ENCODE measurements at regions not wholly inside any gene's neighbourhood (a gene's known extent, or its start where the extent isn't known, plus 50 kb on each side); places are given as distances from the start of the nearest gene placed in this dataset.
A peak's percentile ranks its signal among the peaks of the same experiment; 100 is the strongest.

DNA sequence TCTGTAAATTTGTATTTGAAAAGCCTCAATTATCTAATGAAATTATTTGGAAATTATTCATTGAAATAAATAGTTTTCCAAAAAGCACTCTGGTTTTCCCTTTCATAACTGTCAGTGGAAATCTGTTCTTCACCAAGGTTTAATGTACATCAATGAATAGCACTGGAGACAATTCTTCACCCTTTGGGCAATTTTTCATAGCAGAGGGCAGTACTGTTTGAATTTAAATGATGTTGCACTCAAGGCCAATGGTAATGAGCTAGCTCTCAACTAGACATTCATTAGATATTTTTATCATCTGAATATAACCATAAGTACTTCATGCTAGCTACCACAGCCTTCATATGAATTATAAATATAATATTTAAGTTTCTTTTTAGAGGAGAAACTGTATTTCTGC, 658.2 kb upstream of the CCDC54 start:
- Histone ChIP-seq H3K36me3 (ENCODE audit: control insufficient read depth, insufficient read depth, low read length, severe bottlenecking) (no peaks in the 10 kb centered on the region), H3K9ac (ENCODE audit: low read length) (no peak overlapping the region), H3K9me3 (ENCODE audit: control insufficient read depth, low read length) (peaks cover 10% of the 10 kb centered on the region), H3K27me3 (replicated peaks; ENCODE audit: control insufficient read depth, insufficient read depth, low read length) (no peaks in the 10 kb centered on the region), H3K4me1 (ENCODE audit: control insufficient read depth, insufficient read depth, low read length) (peaks cover 13% of the 10 kb centered on the region), H3K4me3 (ENCODE audit: low read length) (peak overlapping the region; percentile 50)
- DNase-seq (ENCODE audit: low read depth), result no peak

DNA sequence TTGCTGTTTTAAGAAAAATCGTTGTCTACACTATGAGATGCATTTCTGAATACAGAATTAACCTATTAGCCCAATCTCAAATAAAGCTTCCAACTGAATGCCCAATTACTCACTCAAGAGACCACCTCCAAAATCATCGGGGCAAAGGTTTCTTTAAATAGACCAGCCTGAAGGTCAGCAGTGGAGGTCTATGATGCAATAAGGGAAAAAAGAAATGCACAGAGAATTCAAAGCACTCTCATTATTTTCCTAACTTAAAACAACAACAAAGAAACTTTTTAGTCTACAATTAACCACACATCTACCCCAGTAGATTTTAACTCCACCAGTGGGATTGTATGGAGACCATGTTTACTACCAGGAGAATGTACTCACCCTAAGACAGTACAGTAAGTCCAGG, 657.7 kb upstream of the CCDC54 start:
- H3K27me3 ChIP-seq (replicated peaks; ENCODE audit: control insufficient read depth, insufficient read depth, low read length), result no peaks in the 10 kb centered on the region
- H3K36me3 ChIP-seq (ENCODE audit: control insufficient read depth, insufficient read depth, low read length, severe bottlenecking), result no peaks in the 10 kb centered on the region
- DNase-seq (ENCODE audit: low read depth), result peak; percentile 34
- peaks cover 5% of the 10 kb centered on the region for H3K9me3 ChIP-seq (ENCODE audit: control insufficient read depth, low read length)
- H3K4me1 ChIP-seq (ENCODE audit: control insufficient read depth, insufficient read depth, low read length), result peaks cover 13% of the 10 kb centered on the region
- peak overlapping the region; percentile 50 for H3K4me3 ChIP-seq (ENCODE audit: low read length)
- no peak overlapping the region for H3K9ac ChIP-seq (ENCODE audit: low read length)

DNA sequence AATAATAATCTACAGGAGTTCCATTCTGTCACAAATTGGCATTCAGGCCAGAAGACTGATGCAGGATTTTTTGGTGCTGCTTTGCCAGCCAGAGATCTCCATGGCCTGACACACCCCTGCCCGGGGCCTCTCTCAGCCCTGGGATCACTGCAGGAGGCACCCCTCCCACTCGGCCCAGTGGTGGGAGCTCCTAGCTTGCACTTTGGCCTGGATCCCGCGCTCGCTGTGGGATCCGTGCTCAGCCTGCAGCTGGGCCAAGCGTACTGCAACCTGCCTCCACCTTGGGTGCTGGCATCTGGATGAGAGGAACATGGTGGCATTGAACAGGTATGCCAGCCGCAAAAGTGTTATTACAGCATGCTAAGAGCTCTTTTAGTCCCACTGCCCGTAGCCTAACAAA, 656.7 kb upstream of the CCDC54 start:
- Histone ChIP-seq H3K27me3 (replicated peaks; ENCODE audit: control insufficient read depth, insufficient read depth, low read length) (no peaks in the 10 kb centered on the region), H3K36me3 (ENCODE audit: control insufficient read depth, insufficient read depth, low read length, severe bottlenecking) (no peaks in the 10 kb centered on the region), H3K9me3 (ENCODE audit: control insufficient read depth, low read length) (no peaks in the 10 kb centered on the region), H3K4me3 (ENCODE audit: low read length) (no peak overlapping the region), H3K4me1 (ENCODE audit: control insufficient read depth, insufficient read depth, low read length) (peaks cover 18% of the 10 kb centered on the region), H3K9ac (ENCODE audit: low read length) (no peak overlapping the region)
- no peak for DNase-seq (ENCODE audit: low read depth)

DNA sequence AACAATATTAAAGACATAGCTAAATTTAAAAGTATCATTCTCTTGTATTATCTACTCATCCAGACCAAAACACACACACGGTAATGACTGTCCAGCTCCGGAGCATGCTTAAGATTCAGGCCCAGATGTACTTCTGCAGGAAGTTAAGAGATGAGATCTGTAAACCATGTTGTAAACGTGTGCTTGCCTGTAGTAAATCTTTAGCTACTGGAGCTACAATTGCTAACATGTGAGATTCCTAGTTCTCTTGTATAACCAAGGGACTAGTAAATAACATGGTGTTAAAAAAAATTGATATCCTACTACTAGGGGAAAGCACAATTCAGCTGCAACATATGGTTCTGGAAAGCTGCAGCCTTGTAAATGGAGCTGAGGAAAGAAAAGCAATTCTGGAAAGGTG, 651.7 kb upstream of the CCDC54 start:
- H3K4me3 ChIP-seq (ENCODE audit: low read length), result no peak overlapping the region
- no peak overlapping the region for H3K9ac ChIP-seq (ENCODE audit: low read length)
- H3K36me3 ChIP-seq (ENCODE audit: control insufficient read depth, insufficient read depth, low read length, severe bottlenecking), result no peaks in the 10 kb centered on the region

DNA sequence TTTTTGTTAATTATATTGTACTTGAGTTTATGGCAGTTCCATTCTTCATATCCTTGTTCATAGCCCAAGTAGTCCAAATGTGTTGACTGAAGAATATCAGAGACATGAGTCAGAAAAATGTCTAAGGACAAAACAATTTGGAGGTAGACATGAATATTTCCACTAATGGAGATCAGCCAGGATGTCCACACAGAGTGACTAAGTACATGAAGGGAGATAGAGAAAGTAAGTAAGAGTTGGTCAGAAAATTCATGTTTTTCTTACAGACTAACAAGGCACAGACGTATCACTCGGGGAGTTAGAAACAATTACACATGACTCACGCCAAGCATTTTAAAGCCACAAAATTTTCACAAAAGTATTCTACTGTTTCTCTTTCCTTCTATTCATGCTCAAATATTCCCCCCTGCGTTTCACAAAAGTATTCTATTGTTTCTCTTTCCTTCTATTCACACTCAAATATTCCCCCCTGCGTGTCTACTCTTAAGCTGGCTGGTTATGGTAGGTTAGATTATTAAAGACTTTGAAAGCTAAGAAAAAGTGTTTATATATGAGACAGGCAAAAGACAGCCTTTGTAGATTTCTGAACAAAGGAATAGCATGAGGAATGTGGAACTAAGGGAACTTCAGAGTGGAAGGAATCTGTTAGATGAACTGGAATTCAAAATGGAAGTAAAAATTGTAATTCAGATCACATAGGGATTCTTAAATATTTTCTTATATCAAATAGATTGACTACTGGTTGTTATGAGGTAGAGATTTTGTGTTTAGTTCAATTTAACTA, 648.7 kb upstream of the CCDC54 start:
- Histone ChIP-seq H3K9me3 (ENCODE audit: control insufficient read depth, low read length) (no peaks in the 10 kb centered on the region), H3K9ac (ENCODE audit: low read length) (peak overlapping the region; percentile 76), H3K4me1 (ENCODE audit: control insufficient read depth, insufficient read depth, low read length) (peaks cover 43% of the 10 kb centered on the region), H3K4me3 (ENCODE audit: low read length) (peak overlapping the region; percentile 26), H3K36me3 (ENCODE audit: control insufficient read depth, insufficient read depth, low read length, severe bottlenecking) (no peaks in the 10 kb centered on the region), H3K27me3 (replicated peaks; ENCODE audit: control insufficient read depth, insufficient read depth, low read length) (no peaks in the 10 kb centered on the region)
- DNase-seq (ENCODE audit: low read depth), result peak; percentile 88

More for the DNA sequence above, 651.7 kb upstream of the CCDC54 start:
- Histone ChIP-seq H3K27me3 (replicated peaks; ENCODE audit: control insufficient read depth, insufficient read depth, low read length) (no peaks in the 10 kb centered on the region), H3K9me3 (ENCODE audit: control insufficient read depth, low read length) (no peaks in the 10 kb centered on the region), H3K4me1 (ENCODE audit: control insufficient read depth, insufficient read depth, low read length) (peaks cover 43% of the 10 kb centered on the region)
- no peak for DNase-seq (ENCODE audit: low read depth)

DNA sequence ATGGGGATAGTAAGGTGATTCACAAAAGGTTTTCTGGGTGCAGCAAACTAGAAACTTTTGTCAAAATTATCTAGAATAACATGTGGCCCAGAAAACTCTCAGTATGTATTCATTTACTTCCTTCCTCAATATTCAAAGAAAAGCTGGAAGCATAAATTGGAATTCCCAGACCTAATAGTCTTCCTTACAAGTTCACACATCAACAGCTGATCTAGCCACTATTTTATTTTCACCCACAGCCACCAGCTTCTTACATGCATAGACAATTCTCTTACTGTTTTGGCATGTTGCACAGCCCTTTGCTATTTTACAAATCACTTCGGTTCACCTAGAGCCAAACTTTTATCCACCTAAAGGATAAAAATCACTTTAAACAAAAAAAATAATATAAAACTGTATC, 647.8 kb upstream of the CCDC54 start:
- H3K4me3 ChIP-seq (ENCODE audit: low read length), result no peak overlapping the region
- no peaks in the 10 kb centered on the region for H3K36me3 ChIP-seq (ENCODE audit: control insufficient read depth, insufficient read depth, low read length, severe bottlenecking)
- DNase-seq (ENCODE audit: low read depth), result no peak
- peak overlapping the region; percentile 76 for H3K9ac ChIP-seq (ENCODE audit: low read length)
- H3K9me3 ChIP-seq (ENCODE audit: control insufficient read depth, low read length), result no peaks in the 10 kb centered on the region
- H3K4me1 ChIP-seq (ENCODE audit: control insufficient read depth, insufficient read depth, low read length), result peaks cover 43% of the 10 kb centered on the region
- H3K27me3 ChIP-seq (replicated peaks; ENCODE audit: control insufficient read depth, insufficient read depth, low read length), result no peaks in the 10 kb centered on the region

DNA sequence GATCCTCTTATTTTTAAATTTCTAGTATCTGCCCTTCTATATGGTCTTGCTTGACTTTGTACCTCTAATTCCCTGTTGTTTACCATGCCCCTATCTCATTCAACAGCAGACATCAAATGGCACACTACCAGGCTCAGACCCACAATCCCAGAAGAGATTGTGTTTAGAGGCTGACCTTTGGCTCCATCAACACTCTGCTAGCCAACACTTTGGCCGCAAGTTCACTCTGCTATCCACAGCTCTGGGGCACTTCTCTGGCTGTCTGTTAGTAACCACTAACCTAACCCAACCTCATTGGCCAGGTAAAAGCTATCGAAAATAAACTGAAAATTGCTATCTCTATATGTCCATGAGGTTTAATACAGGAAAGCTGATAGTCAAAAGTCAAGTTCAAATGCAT, 646.0 kb upstream of the CCDC54 start:
- no peak for DNase-seq (ENCODE audit: low read depth)
- H3K27me3 ChIP-seq (replicated peaks; ENCODE audit: control insufficient read depth, insufficient read depth, low read length), result no peaks in the 10 kb centered on the region
- no peaks in the 10 kb centered on the region for H3K9me3 ChIP-seq (ENCODE audit: control insufficient read depth, low read length)
- no peaks in the 10 kb centered on the region for H3K36me3 ChIP-seq (ENCODE audit: control insufficient read depth, insufficient read depth, low read length, severe bottlenecking)
- peaks cover 31% of the 10 kb centered on the region for H3K4me1 ChIP-seq (ENCODE audit: control insufficient read depth, insufficient read depth, low read length)
- H3K9ac ChIP-seq (ENCODE audit: low read length), result no peak overlapping the region
- no peak overlapping the region for H3K4me3 ChIP-seq (ENCODE audit: low read length)

DNA sequence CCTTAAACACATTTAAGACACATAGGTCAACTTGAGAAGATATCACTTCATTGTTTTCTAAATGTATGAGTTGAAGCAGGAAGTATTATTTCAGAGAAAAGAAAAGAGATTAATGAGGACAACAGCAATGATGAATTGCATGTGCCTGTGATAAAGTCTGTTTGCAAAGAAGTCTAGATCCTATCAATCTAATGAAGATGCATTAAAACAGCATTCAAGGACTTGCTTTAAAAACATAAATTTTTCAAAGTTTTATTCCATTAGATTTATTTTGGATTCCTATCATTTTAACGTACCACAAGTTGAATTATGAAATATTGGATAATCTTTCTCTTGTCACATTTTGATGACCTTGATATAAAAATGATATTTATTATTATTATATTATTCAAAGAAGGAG, 642.5 kb upstream of the CCDC54 start:
- DNase-seq (ENCODE audit: low read depth), result no peak
- H3K27me3 ChIP-seq (replicated peaks; ENCODE audit: control insufficient read depth, insufficient read depth, low read length), result no peaks in the 10 kb centered on the region
- H3K36me3 ChIP-seq (ENCODE audit: control insufficient read depth, insufficient read depth, low read length, severe bottlenecking), result no peaks in the 10 kb centered on the region
- peaks cover 8% of the 10 kb centered on the region for H3K4me1 ChIP-seq (ENCODE audit: control insufficient read depth, insufficient read depth, low read length)
- no peaks in the 10 kb centered on the region for H3K9me3 ChIP-seq (ENCODE audit: control insufficient read depth, low read length)
- H3K4me3 ChIP-seq (ENCODE audit: low read length), result no peak overlapping the region
- H3K9ac ChIP-seq (ENCODE audit: low read length), result no peak overlapping the region

DNA sequence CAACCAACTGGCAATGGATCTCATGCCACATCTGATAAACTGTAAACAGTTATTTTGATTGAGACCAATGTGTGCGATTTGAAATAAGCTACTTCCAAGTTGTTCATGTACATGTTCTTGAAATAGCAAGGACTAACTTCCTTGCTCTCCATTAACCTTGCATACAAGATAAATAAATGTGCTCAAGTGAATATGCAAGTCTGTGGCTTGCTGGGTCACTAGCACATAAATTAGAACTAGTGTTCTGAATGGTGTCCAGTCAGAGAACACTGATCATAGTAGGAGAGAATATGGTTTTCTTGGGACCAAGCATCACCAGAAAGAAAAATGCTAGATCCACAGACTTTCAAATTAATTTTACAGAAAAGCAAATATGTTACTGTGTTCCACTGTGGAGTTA, 640.0 kb upstream of the CCDC54 start:
- no peaks in the 10 kb centered on the region for H3K36me3 ChIP-seq (ENCODE audit: control insufficient read depth, insufficient read depth, low read length, severe bottlenecking)
- H3K4me1 ChIP-seq (ENCODE audit: control insufficient read depth, insufficient read depth, low read length), result peaks cover 15% of the 10 kb centered on the region
- no peaks in the 10 kb centered on the region for H3K27me3 ChIP-seq (replicated peaks; ENCODE audit: control insufficient read depth, insufficient read depth, low read length)
- no peak for DNase-seq (ENCODE audit: low read depth)
- no peak overlapping the region for H3K9ac ChIP-seq (ENCODE audit: low read length)
- H3K9me3 ChIP-seq (ENCODE audit: control insufficient read depth, low read length), result no peaks in the 10 kb centered on the region
- no peak overlapping the region for H3K4me3 ChIP-seq (ENCODE audit: low read length)

DNA sequence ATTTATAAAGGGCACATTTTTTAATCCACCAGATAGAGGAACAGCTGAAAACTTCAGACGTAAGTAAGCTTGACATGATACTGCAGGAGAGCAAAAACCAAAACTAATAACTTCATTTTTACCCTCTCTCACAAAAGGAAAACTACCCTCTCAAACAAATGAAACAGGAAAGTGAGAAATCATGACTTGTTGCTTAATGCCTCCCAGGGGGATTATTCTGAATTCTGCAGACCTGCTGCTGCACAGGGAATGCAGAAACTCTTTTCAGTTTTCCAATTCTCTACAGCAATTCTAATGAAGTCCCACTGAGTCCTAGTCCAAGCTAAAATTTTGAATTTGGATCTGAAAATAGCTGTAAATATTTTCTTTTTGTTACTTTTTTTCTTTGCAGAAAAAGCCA, 637.1 kb upstream of the CCDC54 start:
- H3K4me3 ChIP-seq (ENCODE audit: low read length), result peak overlapping the region; percentile 57
- H3K4me1 ChIP-seq (ENCODE audit: control insufficient read depth, insufficient read depth, low read length), result peaks cover 19% of the 10 kb centered on the region
- H3K9ac ChIP-seq (ENCODE audit: low read length), result peak overlapping the region; percentile 64
- no peaks in the 10 kb centered on the region for H3K27me3 ChIP-seq (replicated peaks; ENCODE audit: control insufficient read depth, insufficient read depth, low read length)
- DNase-seq (ENCODE audit: low read depth), result peak; percentile 49
- H3K9me3 ChIP-seq (ENCODE audit: control insufficient read depth, low read length), result no peaks in the 10 kb centered on the region
- no peaks in the 10 kb centered on the region for H3K36me3 ChIP-seq (ENCODE audit: control insufficient read depth, insufficient read depth, low read length, severe bottlenecking)

DNA sequence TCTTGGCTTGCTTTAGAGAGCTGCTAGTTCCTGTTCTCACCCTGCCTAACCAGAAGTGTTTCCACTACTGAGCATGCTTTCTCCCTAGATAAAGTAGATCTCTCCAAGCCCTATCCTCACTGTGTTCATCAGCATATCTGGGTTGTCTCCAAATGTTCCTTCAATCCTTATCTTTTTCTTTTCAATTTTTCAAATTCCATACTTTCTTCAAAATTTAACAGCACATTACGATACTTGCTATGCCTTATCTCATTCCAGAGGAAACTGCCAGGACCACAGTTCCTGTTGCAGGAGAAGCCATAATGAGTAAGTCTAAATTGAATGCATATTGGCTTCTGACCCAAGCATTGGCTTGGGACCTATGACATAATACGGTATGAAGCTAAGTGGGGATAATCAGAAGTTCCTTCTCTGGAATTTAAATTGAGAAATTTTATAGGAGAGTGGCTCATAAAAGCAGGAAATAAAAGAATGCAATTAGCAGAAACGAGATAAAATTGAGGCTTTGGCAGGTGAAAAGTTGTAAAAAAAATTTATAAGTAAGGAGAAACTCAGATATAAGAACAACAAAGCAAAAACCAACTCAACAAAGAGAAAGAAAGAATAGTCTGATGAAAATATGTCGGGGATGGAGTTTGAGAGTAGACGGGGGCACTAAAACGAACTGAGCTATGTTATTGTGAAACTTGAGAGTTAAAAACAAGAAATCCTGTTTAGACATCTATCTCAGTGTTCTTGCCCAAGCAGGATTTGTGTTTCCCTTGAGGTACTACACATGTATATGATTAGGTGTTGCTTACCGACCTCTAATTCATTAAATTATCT, 631.7 kb upstream of the CCDC54 start:
- no peaks in the 10 kb centered on the region for H3K36me3 ChIP-seq (ENCODE audit: control insufficient read depth, insufficient read depth, low read length, severe bottlenecking)
- peak overlapping the region; percentile 52 for H3K4me3 ChIP-seq (ENCODE audit: low read length)
- peak overlapping the region; percentile 55 for H3K9ac ChIP-seq (ENCODE audit: low read length)
- DNase-seq (ENCODE audit: low read depth), result no peak
- H3K4me1 ChIP-seq (ENCODE audit: control insufficient read depth, insufficient read depth, low read length), result peaks cover 19% of the 10 kb centered on the region
- no peaks in the 10 kb centered on the region for H3K27me3 ChIP-seq (replicated peaks; ENCODE audit: control insufficient read depth, insufficient read depth, low read length)
- no peaks in the 10 kb centered on the region for H3K9me3 ChIP-seq (ENCODE audit: control insufficient read depth, low read length)
